Left cardiac atrium (tissue), 4 donors: ENCODE measurements at regions not wholly inside any gene's neighbourhood (a gene's known extent, or its start where the extent isn't known, plus 50 kb on each side); places are given as distances from the start of the nearest gene placed in this dataset.

Experiments used
- ATAC-seq, 2 donors: fragments of 200-7000 bp; cut with Tn5 transposase; one replicate each; pipeline ENCODE4 v1.9.1; 2020; ENCODE audit warnings: mild to moderate bottlenecking in 2 of 2, moderate library complexity in 2 of 2
- DNase-seq: peaks from one replicate; pipeline ENCODE4 v3.0.0-alpha.2; 2020
- intact Hi-C, 2 donors: fragments of 100-400 bp; cut with DNase I; formaldehyde crosslinking; loops; one replicate each; pipeline versions ENCODE4 v1.14.1 to v1.15.1; 2022 to 2023
- donor health status: DM: no; HTN: yes; CAD: no.
- donor health status: DM: no; HTN: yes; CAD: no; lungs with severe emphysema.
- donor health status: DM: yes; HTN: yes; CAD: no.
- donor health status: Dilated cardiomyopathy.

DNA sequence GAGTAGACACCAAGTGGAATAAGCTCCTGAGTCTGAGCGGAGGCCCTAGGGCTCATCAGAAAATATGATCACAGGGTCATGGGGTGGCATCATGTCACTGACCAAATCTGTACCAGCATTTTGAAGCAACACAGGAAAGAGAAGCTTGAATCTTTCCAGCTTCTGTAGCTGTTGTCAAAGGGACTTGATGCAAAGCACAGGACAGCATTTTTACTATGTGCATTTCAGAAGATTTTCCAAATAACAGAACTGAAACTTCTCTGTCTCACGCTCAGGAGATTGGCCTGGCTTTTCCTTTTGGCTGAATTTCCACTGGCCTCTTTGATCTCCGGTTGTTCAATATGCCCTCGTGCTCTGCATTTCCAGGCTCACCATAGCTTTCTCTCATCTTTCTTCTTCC lies 127.2 kb upstream of the ATP1B1 start:
- no peak for ATAC-seq
- intact Hi-C loops, result no loop called here

DNA sequence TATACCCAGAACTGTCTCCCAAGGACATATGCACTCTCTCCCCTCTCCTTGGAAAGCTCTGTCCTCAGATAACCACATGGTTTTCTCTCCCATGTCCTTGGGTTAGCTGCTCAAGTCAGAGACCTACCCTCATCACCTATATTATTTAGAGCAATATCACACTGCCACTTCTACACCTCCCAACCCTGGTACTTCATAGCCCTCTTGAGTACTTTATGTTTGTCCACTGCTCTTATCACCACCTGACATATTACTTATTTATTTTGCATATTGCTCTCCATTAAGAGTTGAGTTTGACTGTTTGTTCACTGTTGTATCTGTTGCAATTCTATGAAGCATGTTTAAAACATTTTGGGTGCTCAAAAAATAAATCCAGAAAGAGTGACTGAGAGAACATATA lies 126.3 kb upstream of the ATP1B1 start:
- DNase-seq, result no peak
- ATAC-seq, result no peak
- intact Hi-C loops, result no loop called here

More for the DNA sequence above, 127.2 kb upstream of the ATP1B1 start:
- DNase-seq, result no peak

DNA sequence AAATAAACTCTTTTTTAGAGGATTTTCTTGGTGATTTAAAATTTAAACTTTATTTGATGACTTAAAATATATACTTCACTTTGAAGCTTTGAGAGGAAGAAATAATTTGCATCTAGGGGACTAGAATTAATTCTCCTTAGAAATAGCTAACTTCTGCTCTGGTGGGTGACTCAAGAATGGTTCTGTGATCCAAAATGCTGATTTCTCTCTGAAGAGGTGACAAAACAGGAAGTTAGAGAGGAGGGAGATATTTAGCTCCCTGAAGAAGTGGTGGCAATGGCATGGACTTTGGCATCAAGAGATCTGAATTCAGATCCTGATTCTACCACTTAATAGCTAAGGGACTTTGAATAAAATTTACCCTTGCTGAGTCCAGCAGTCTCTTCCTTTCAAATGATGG lies 125.8 kb upstream of the ATP1B1 start:
- ATAC-seq (no peak), DNase-seq (no peak)
- intact Hi-C loops, result no loop called here

DNA sequence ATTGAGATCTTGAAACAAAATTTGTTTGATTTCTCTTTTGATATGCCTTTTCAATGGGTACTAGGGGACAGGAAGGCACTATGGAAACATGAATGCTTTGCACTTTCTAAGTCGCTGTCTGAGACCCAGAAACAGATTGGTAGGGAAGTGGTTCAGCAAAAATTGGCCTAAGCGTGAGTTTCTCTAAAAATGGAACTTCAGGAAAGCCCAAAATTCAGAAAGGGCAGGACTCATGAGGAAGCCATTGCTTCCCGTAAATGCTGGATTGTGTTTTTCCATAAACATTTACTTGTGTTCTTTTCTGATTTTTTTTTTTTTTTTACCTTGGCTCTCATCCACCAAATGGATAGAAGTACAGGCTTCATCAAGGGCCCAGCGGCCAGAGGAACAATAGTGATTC lies 123.7 kb upstream of the ATP1B1 start:
- intact Hi-C loops, result no loop called here
- DNase-seq, result no peak
- no peak for ATAC-seq

DNA sequence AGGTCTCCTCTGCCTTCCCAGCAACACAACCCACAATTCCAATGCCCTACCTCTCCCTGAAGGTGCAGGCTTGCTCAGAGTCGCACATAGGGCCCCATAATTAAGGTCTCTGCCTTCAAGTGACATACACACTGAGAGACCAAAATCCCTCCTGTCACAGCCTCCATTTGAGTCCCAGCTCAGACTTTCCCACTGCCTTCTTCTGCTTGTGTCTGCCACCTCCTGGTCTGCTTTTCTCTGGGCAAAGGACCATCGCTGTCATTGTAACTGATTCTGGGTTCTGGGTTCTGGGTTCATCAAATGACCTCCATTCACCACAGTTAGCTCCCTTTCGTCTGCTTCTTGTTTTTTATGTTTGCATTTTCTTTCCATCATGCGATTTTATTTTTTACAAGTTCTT lies 119.2 kb upstream of the ATP1B1 start:
- DNase-seq (no peak), ATAC-seq (no peak)
- intact Hi-C loops, result no loop called here

DNA sequence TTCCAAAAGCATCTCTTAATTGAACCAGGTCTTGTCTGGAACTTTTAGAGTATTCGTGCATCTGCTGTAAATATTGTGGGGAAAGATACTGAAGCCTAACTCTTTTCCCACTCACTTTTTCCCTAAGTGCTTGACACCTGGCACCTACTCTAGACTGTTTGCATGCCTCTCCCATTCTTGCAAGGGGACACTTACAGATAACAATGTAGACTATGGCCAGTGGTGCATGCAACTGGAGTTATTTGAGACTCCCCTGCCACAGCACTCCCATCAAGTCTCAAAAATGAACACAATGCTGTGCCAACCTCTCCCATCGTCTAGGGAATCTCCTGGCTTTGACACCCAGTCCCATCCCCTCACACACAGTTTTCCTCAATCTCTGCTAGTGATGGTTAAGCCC lies 118.6 kb upstream of the ATP1B1 start:
- ATAC-seq, result no peak
- intact Hi-C loops, result no loop called here
- no peak for DNase-seq

DNA sequence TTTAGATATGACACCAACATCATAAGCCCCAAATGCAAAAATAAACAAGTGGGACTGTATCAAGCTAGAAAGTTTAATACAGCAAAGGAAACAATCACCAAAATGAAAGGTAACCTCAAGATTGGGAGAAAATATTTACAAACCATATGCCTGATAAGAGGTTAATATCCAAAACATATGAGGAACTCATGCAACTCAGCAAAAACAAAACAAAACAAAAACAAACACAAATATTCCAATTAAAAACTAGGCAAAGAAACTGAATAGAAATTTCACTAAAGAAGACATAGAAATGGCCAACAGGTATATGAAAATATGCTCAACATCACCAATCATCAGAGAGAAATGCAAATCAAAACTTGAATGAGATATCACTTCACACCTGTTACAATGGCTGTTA lies 116.5 kb upstream of the ATP1B1 start:
- intact Hi-C loops, result no loop called here
- no peak for ATAC-seq
- no peak for DNase-seq

DNA sequence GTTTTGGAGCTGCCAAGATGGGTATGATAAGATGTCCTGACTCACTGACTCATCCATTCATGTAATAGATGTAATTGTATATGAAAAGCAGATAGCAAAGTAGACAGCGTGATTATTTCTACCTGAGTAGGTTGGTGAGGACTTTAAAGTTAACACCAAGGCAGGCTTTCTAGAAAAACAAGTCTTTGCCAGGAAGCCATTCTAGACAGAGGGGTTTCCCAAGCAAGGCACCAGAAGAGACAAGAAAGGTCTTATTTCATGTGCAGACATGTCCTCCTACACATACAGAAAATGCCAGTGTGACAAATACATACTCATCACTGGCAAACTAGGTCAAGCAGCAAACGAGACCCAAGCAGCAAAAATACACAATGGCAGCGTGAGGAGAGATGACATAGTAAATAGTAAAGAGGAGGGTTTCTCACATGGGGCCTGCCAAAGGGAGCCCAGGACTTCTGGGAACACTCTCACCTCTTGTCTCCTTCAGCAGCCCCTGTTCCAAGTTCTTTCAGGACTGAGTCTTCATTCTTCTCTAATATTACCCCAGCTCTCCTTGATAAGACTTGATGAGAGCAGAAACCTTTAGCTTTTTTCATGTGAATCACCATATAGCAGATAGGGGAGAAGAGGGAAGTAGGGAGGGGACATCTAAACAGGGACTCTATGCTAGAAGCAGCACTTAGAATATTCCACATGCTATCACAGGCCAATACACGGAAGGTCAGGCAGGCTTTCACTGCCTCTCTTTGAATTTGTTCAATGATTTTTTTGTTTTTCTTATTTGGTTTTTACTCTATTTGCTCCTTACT lies 114.6 kb upstream of the ATP1B1 start:
- ATAC-seq (no peak), DNase-seq (no peak)
- intact Hi-C loops, result no loop called here

DNA sequence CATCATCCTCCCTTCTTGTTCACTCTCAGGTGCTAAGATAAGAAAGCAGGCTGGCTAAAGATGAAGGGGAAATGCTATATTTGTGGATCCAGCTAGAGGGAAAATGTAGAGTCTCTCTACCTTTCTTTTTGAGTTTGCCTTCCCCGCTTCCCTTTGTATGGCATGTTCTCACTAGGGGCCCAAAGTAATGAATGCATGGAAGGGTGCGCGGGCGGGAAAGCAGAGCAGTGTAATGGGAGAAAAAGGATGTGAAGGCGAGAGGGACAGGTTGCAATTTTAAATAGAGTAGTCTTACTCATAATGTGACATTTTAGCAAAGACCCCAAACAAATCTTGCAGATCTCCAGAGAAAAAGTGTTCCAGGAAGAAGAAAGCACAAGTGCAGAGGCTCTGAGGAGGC lies 105.1 kb upstream of the ATP1B1 start:
- intact Hi-C loops, result no loop called here
- no peak for ATAC-seq
- no peak for DNase-seq

DNA sequence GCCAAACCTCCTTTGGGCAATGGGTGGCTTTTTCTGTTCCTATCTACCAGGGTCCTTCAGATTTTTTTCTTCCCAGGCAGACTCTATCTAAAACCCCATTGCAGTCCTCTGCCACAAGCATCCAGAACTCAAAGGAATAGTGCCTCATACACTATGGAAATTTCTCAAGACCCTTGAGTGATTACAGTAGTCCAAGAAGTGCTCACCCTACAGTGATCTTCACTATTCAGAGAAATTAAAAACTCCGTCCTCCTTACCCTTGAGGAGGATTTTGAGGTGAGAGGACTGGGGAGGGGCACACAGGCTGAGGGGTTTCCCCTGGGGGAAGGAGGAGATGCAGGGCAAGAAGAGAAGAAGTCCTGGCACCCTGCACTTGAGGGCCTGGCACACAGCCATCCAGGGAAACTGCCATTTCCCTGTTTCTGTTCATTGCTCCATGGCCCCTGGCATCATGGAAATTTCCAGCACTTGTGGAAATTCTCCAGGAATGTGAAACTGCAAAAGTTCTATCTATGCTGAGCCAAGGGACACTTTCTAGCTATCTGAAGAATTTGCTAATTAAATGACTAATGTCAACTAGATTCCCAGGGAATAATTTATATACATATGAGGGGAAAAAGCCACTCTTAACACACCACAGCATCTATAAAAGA lies 102.5 kb upstream of the ATP1B1 start:
- ATAC-seq (peak; percentile 59 to 79), DNase-seq (peak; percentile 59)
- intact Hi-C loops, result no loop called here

DNA sequence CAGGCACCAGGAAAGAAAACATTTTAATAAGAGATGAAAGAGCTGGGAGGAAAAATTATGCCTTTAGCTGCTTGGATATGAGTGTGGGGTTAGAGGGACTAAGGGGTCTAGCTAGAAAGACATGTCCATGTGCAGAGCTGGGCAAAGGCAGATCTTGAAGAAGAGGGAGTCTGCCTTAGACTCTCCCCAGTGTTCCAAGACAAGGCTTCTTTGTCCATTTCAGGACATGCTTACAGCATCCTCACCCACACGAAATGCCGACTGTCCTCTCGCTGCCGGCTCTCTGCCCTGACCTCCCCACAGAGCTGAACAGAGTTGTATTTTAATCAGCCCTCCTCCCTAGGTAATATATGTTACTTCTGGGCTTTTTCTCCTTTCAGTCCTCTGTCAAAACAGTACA lies 100.7 kb upstream of the ATP1B1 start:
- DNase-seq (no peak), ATAC-seq (no peak)
- intact Hi-C loops, result no loop called here

DNA sequence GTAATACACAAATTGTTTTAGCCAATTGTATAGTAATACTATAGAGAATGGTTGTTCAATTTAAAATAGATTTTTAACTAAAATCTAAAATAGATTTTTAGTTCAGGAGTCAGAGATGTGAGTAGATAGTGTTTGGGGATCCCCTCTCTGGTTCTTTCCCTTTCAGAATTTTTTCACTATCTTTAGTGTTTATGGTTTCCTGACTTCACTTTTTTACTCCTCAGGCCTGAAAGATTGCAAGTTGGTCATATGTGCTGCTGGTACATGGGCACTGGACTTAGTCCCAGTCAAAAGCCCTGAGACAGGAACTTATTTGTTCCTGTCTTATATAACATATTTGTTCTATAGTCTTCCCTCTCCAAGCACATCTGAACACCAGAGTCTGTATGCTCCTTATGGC lies 96.8 kb upstream of the ATP1B1 start:
- DNase-seq (no peak), ATAC-seq (no peak)
- intact Hi-C loops, result no loop called here

DNA sequence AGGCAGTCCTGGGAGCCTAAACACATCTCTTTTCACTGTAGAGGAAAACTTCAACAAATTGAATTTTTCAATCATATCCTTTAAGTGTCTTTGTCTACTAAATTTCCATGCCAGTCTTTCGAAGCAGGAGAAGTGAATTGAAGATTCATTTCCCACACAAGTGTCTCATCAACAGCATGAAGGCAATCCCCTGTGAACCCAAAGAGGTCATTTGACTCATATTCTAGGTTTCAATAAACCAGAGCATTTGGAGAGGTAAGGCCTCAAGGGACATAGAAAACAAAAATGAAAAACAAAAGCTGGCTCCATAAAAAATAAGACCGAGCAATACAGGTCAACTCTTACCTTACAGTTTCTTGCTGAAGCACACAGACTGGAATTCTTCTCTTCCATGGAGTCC lies 94.1 kb upstream of the ATP1B1 start:
- ATAC-seq (no peak), DNase-seq (no peak)
- intact Hi-C loops, result no loop called here

DNA sequence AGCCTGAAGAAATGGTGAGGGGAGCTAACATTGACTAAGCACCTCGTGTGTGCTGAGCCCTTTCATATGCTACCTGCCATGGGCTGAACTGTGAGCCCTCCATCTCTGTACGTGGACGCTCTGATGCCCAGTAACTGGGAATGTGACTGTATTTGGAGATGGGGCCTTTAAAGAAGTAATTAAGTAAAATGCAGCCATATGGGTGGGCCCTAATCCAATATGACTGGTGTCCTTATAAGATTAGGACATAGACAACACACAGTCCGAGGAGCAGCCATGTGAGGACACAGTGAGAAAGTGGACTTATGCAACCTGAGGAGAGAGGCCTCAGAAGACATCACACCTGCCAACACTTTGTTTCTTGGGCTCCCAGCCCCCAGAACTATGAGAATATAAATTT lies 92.7 kb upstream of the ATP1B1 start:
- no peak for ATAC-seq
- intact Hi-C loops, result no loop called here

DNA sequence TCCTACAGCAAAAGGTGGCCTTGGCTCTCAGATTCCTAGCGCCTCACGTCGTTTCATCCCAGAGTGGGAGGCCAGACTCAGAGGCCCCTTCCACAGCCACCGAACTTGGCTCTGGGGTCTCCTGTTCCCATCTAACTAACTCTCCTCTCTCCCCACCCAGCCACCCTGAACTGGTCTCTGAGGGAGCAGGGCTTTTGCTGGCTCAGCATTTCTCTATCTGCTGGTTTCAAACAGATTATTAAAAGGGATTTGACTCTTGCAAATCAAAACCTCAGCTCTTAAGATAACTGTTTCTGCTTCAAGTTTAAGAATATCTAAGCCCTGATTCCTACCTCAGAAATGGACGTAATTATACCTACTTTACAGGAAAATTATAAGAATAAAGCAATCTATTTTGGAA lies 91.0 kb upstream of the ATP1B1 start:
- ATAC-seq (no peak), DNase-seq (no peak)
- intact Hi-C loops, result no loop called here

More for the DNA sequence above, 92.7 kb upstream of the ATP1B1 start:
- no peak for DNase-seq

DNA sequence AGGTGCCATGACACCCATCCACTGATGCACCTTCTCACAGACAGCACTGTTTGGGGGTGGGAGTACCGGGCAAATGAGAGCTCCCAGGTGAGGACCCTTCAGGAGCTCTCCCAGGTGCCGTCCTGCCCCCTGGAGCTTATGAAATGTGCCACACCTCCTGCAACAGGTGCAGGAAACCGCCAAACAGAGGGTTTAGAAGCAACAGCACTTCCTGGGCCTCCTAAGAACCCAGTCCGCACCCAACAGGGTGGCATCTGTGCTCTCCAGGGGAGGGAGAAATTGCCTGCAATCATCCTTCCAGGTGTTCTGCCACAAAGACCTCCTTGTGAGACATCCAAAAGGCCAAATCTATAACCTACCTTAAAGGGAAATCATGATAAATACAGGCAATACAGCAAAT lies 87.7 kb upstream of the ATP1B1 start:
- no peak for ATAC-seq
- no peak for DNase-seq
- intact Hi-C loops, result no loop called here

DNA sequence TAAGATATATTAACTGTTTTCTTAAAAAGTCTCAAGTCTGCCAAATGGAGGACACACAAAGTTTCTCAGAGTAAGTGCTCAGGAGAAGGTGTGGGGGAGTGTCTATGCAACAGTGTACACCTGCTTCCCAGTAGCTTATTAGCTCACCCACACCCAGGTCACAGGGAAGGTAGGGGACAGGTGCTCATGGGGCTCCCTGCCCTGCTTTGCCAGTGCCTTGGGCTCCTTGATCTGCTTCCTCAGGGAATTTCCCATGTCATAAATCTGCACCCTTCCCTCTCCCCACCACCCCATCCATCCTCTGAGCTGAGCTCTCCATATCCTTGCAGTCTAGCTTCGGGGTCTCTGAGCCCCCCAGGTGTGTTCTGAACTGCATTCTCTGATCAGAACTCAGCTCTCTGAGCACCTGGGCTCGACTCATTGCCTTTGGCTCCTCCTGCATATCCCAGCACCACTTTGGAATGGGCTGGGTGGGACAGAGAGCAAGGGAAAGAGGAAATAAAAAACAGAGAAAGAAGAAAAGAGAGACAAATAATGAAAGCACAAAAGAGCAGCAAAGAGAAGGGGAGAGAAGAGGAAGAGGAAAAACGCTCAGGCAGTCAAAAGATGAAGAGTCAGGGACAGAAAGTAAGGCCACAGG lies 87.0 kb upstream of the ATP1B1 start:
- intact Hi-C loops, result no loop called here
- DNase-seq (no peak), ATAC-seq (no peak)

DNA sequence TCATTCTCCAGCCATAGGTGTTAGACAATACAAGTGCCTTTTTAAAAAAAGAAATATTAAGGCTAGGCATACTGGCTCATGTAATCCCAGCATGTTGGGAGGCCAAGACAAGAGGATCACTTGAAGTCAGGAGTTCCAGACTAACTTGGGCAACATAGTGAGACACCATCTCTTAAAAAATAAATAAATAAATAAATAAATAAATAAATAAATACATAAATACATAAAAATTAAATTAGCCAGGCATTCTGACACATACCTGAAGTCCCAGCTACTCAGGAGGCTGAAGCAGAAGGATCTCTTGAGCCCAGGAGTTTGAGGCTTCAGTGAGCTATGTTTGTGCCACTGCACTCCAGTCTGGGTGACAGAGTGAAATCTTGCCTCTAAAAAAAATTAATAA lies 85.8 kb upstream of the ATP1B1 start:
- DNase-seq (no peak), ATAC-seq (no peak)
- intact Hi-C loops, result no loop called here

DNA sequence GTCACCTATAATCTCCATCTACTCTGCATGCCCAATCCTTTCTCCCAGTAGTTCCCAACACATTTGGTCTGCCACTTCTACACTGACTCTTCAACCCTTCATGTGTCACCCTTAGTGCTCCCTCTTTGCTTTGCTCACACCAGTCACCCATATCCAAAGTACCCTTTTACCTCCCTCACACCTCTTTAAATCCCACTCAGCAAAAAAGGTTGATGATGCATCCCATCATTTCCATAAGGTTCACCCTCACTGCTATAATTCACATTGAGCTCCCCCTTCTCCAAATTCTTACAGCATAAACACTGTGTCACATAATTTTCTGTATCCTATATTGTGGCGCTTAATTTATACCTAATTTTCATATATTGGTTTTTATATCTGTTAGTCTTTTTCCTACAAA lies 83.8 kb upstream of the ATP1B1 start:
- intact Hi-C loops, result no loop called here
- no peak for ATAC-seq

DNA sequence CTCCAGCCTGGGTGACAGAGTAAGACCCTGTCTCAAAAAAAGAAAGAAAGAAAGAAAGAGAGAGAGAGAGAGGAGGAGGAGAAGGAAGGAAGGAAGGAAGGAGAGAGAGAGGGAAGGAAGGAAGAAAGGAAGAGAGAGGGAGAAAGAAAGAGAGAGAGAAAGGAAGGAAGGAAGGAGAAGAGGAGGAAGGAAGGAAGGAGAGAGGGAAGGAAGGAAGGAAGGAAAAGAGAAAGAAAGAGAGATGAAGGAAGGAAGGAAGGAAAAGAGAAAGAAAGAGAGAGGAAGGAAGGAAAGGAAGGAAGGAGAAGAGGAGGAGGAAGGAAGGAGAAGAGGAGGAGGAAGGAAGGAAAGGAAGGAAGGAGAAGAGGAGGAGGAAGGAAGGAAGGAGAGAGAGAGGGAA lies 82.2 kb upstream of the ATP1B1 start:
- intact Hi-C loops, result no loop called here
- ATAC-seq (no peak), DNase-seq (no peak)

More for the DNA sequence above, 83.8 kb upstream of the ATP1B1 start:
- no peak for DNase-seq

DNA sequence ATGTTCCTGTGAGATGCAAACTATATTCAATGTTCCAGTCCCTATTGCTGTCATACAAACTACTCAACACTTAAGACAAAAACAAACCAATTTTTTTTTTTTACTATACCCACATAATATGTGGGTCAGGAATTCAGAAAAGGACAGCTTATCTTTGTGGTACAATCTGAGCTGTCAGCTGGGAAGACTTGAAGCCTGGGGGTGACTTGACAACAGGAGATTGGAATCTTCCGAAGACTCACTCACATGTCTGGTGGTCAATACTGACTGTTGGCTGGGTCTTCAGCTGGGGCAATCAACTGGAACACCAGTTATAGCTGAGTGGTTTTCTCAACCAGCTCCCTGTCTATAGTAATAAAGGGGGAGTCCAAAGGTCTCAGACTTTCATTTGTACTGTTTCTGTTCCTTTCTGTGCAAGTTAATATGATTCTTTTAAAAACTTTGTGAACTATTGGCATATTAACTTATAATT lies 81.7 kb upstream of the ATP1B1 start:
- intact Hi-C loops, result no loop called here
- ATAC-seq, result no peak

More for the DNA sequence above, 81.7 kb upstream of the ATP1B1 start:
- no peak for DNase-seq
